HG03378 (cell line): ENCODE measurements at regions not wholly inside any gene's neighbourhood (a gene's known extent, or its start where the extent isn't known, plus 50 kb on each side); places are given as distances from the start of the nearest gene placed in this dataset.

Source experiments
- ATAC-seq: cut with Tn5 transposase; IDR thresholded peaks from one replicate; pipeline ENCODE4 v1.9.1; 2021; ENCODE audit warnings: mild to moderate bottlenecking, moderate library complexity; ENCODE audit not compliant: unreplicated experiment

DNA sequence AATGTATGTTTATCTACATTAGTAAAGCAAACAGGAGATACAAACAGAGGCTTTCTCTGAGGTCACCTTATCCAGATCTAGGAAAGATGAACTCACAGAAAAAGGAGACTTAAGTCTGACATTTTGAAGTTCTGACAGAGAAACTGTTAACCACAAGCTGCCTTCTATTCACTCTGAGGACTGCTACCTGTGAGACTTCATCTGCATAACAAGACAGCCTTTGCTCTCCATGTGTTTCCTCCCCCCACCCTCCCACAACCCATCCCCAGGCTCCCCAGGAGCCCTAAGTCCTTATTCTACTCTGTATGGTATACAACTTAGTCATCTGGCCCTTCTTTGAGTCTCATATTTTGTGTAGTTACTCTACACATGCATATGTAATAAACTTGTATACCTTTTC is 699.0 kb downstream of the FGF9 start:
- no peak for ATAC-seq

DNA sequence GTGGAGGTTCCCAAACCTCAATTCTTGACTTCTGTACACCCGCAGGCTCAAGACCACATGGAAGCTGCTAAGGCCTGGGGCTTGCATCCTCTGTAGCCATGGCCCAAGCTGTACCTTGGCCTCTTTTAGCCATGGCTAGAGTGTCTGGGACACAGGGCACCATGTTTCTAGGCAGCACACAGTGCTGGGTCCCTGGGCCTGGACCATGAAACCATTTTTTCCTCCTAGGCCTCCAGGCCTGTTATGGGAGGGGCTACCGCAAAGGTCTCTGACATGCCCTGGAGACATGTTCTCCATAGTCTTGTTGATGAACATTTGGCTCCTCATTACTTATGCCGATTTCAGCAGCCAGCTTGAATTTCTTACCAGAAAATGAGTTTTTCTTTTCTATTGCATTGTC is 701.4 kb downstream of the FGF9 start:
- no peak for ATAC-seq

DNA sequence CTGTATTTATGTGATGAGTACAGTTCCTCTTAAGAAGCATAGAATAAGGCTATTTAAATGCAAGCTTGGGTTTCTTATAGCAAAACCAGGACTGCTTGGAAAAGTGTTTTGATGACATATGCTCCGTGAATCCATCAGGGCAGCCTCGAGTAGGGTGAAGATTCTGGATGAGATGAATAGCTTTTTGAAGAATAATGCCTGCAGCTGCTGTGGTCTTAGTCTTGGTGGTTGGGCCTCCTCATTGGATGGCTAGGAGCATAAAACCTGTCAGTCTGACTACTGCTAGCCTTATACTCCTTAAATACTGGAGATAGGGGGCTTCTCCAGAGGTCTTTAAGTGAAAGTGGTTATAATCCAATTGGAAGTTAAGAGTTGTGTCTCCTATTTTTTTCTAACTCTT is 704.3 kb downstream of the FGF9 start:
- no peak for ATAC-seq

DNA sequence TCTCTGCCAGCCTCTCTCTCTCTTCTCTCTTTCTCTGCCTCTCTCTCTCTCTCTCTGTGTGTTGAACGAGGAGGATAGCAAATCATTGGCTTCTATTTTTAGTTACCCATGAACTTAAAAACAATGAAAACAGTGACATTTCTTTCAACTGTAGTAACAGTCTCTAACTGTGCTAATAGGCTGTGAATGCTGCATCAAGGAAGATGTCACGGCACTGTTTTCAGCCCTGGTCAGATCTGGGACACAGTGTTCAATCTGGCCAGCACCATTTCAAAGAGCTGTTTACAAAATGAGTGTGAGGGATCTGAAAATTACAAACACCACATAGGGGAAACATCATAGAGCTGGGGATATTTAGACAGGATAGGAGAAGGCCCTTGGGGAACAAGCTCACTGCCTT is 717.0 kb downstream of the FGF9 start:
- no peak for ATAC-seq

DNA sequence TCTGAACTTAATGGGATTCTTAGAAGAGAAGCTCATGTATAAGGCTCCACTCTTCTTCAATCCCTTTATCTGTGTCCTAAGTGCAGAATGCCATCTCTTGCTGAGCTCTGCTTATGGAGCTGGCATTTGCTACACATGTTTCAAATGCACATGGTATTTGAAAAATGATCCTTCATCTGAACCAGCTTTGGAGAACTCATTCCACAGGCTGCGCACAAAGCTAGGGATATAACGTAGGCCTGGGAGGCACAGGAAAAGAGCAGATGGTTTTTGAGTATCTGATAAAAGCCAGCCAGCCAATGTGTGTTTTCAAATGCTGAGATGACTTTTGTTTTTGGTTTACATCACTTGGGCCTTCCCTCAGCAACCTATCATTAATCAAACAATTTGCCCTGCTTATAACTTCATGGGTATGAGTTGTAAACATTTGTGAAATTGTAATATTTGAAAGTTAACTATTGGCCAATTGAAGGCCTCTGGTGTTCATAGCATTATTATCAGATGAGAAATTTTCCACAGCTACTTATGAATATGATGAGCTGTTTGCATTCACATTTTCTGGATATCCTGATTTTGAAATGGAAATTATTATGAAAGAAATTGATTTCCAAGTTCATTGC is 729.0 kb downstream of the FGF9 start:
- ATAC-seq = no peak

DNA sequence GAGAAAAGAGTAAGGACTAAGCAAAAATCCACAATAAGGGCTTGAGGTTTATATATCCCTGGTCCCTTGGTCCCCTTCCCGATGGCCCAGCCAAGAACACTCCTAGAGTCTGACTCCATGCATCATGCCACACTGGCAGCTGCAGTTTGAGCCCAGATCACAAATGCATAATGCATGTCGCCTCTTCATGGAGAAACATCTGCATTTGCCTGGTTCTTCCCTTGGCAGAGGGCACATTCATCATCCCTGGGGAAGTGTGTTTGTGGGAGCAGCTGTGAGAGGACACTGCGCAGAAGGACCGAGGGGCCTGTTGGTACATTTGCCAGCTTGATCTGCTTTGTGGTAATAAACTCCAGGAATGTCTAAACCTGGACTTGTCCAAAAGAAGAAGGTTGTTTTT is 731.8 kb downstream of the FGF9 start:
- ATAC-seq = no peak

DNA sequence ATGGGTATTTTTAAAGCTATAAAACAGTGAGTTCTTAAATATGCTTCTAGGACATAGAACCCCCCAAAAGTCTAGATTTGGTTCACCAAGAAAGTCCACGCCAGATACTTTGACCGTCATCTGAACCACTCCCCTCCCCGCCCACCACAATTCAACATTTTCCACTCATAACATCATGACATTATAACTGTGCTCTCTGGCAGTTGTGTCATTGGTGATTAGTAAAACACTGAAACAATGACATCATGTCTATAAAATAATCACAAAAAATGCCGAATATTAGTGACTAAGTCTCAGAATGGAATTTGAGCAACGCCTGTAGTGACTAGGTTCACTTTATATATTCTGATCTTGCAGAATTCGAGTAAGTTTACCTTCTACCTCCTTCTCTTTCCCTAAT is 732.3 kb downstream of the FGF9 start:
- ATAC-seq = no peak

DNA sequence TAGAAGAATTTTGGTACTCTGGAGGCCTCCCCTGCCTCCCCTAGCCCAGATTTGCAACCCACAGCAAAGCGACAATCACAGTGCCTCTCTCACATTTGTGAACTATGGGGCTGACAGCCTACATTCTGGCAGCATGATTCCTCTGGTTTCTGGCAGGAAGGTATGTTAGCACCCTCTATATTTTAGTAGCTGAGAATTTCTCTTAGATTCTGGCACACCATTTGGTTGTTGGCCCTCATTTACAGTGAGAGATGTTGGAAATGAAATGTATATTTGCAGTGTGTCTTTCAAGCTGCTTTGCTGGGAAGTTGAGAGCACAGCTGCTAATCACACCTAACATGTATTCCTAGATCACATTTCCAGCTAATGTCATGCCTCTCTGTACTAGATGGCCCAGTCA is 735.0 kb downstream of the FGF9 start:
- no peak for ATAC-seq

DNA sequence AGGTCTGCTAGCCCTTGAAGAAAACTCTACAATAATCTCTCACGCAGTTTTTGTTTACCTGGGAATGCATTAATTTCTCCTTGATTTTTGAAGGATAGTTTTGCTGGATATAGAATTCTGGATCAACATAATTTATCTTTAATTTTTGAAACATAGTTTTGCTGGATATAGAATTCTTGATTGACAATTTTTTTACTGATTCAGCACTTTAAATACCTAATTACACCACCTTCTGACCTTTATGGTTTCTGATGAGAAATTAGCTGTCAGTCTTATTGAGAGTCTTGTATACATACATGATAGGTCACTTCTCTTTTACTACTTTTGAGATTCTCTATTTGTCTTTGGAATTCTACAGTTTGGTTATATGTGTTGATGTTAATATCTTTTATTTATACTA is 741.6 kb downstream of the FGF9 start:
- no peak for ATAC-seq

DNA sequence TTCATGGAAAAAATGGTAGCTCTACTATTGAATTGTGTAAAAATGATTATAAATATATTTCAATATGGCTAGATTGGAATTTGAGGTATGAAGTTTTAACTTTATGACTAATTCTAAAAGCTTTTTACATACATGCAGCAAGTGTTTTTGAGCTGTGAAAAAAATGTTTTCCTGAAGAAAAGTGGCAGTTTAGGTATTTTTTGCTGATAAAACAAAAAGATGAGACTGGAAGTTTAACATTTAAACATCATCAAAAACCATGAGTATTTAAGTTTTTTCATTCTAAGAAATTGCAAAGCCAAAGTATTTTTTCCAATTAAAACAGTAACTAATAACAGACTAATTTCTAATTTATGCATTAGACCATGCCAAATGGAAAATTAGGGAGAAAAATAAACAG is 751.1 kb downstream of the FGF9 start:
- no peak for ATAC-seq

DNA sequence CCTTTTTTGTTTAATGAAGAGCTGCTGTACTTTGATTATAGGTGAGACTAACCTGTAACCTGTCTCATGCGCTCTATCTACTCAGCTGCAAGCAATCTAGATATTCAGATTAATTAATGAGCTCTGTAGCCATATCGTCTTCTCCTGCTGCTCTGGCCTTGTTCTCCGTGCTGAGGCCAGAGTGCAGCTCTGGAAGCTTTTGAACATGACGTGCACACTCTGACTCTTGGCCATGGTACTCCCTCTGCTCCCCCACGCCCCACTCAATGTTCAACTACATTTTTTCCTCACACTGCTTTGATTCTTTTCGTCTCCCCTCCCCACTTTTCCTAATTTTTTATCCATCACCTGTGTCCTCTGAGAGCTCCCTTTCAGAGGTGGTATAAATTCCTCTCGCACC is 751.8 kb downstream of the FGF9 start:
- no peak for ATAC-seq

DNA sequence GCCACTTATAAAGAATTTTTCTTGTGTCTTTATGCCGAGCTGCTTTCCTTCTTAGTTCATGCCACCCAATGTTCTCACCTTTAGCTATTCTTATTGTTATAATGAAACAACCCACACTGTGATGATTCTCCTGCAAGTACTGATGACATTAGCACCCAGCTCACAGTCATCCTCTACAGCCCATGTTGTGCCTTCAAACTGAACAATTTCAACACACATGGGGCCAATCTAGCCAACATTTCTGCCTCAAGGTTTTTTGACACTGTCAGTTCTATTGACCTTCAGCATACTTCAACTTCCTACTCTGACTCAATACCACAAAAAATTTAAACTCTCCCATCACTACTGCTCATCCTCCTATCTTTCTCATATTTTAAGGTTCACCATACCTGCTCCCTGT is 752.4 kb downstream of the FGF9 start:
- ATAC-seq = no peak

DNA sequence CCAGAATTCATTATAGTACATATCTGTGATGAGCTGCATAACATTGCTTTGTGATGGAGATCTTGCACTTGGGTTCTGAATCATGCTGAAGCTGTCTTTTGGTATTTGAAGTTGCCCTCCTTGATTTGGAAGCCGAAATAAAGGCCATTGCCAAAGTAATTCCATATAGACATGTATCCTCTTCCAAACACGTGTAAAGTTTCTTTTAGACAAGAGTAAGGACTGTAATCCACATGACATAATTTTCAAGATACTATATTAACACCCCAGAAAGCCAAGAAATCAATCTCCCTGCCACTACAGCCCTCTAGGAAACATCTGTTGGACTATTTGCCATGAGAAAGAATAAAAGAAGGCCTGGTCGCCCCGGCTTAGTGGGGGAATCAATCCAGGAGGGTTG is 754.2 kb downstream of the FGF9 start:
- no peak for ATAC-seq

DNA sequence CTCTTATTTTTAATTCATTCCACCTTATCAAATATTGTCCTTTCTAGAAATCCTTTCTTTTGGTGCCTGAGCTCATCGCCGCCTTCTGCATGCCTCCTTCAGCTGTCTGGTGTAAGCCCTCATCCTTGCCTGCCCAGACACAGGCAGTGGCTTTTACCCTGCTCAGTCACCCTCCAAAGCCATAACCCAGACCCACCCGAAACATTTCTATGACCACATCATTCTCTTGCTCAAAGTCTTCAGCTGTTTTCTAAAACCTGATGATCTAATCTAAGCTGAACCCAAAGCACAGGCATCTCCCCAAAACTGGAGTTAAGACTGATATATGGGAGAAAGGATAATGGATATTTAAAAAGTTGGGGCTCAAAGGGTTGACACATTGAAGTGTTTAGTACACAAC is 753.7 kb upstream of the SGCG start:
- no peak for ATAC-seq

DNA sequence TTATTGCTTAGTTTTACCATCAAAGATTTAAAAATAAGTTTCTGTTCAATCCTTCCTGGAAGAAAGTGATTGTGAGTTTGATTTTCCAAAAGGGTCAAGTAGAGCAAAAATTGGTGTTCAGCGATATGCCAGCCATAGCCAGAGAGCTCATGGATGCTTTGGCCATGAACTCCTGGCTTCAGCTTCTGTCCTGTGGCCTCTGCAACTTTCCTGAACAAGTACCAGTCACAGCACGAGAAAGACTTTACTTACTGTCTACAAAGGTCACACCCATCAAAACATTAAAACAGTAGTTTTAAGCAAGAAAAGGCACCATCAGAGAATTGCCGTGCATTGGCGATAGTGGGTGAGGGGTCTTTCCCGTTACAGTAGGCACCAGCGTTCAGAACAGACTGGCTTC is 753.0 kb upstream of the SGCG start:
- no peak for ATAC-seq

DNA sequence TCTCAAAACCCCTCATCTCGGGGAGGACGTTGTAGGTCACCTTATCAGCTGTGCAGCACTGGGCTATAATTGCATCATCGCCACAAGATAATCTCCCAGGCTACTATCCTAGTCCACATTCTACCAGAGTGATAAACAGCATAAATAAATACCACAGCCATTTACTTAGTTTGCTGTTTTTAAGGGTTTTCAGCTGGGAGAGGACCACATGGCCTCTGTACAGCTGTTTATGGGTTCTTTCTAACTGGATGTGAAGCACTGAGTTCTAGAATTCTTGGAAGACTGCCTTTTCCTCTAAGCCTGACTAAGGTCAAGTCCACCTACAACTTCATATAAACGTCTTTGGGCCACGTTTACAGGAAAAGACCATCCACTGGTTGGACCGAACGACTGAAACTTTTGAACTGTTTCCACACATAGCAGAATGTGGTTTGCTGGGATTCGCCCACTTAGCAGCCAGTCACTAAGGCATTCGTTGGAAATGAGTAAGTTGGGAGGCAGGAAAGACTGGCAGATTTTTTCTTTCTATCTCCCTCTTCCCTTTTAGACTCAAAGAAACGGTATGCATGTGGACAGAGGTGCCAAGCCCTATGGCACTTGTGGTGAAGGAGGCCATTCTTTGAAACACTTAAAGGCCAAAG is 752.5 kb upstream of the SGCG start:
- no peak for ATAC-seq

DNA sequence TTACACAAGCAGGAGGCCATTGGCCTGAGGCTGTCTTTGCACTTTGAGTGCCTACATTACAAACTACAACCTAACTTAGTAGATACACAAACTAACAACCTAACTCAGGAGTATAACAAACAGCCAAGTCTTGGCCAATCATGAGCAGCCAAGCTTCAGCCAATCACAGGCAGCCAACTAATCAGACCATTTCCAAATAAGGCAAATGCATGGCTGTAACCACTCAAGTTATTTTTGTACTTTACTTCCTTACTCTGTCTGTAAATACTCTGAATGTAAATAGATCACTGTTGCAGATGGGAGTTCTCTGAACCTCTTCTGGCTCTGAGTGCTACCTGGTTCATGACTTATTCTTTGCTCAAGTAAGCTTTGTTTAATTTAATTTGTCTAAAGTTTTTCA is 748.1 kb upstream of the SGCG start:
- no peak for ATAC-seq

DNA sequence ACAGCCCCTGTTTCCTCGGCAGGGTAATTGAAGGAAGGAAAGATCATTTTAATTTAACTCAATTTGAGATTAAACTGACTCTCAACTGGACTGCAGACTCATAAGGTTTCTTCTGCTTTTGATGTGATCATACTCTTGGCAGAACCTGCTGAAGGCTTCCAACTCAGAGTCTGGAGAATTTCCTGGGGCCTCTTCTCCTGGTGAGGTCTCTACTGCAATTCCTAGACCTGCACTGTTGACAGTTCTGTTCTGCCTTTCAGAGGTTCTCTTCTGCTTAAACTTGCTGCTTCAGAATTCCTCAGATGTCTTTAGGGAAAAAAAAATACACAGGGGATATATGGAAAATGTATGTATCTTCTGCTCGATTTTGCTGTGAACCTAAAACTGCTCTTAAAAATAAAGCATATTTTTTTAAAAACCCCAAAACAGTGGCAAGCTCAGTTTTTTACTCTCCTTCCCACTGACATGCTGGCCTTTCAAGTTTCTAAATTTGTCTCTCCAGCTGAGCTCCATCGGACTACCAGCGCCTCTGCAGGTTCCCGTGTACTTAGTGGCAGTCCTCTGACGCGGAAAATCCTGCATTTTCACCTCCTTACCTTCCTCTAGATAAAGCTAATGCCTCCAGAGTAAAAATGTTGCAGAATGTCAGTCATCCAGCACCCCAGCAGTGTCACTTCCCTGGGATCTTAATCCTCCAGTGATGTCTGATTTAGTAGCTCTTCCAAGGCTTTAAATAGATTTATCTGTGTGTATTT is 733.5 kb upstream of the SGCG start:
- ATAC-seq = no peak

DNA sequence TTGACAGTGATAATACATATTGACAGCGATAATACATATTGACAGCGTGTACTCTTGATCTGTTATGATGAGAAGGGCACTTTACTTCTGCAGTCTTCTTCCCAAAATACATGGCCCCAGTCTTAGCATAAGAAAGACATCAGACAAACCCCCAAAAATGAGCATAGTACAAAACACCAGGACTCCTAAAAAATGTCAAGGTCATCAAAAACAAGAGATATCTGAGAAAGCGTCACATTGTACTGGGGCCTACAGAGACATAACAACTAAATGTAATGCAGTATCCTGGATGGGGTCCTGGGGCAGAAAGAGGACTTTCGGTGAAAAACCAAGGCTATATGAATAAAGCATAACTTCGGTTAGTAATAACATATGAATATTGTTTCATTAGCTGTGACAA is 731.5 kb upstream of the SGCG start:
- no peak for ATAC-seq

DNA sequence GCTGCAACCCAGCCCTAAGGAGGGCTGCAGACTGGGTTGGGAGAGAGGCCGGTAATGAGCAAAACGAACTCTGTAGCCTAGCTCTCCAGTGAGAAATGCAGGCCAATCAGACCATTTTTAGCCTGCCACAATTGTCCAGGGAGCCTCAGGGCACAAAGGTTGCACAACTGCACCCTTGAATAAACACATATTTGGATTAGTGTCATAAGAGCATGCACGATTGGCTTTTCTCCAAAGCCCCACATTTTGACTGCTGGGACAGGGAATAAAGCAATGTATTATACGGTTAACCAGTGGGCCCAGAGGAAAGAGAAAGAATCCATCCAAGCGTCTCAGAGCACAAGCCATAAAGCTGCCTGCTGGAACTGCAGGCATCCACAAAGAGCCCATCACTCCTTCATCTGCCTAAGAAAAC is 729.4 kb upstream of the SGCG start:
- ATAC-seq = no peak

DNA sequence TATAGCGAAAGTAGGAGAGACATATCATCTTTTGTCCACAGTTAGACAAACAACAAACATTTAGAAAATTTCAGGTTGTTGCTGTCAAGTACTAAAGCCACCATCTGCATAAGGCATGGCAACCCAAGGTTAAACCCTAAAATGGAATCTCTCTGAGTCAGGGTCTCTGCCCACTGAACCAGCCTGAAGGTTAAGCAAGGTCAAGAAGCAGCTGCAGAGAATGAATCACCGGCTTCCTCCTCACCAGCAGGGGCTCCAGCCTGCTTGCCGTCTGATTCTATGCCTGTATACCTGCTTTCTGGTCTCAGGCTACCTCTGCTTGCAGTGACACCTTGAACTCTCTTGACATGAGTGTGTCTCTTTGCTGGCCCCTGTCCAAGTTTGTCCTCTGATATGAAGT is 726.2 kb upstream of the SGCG start:
- ATAC-seq = no peak

DNA sequence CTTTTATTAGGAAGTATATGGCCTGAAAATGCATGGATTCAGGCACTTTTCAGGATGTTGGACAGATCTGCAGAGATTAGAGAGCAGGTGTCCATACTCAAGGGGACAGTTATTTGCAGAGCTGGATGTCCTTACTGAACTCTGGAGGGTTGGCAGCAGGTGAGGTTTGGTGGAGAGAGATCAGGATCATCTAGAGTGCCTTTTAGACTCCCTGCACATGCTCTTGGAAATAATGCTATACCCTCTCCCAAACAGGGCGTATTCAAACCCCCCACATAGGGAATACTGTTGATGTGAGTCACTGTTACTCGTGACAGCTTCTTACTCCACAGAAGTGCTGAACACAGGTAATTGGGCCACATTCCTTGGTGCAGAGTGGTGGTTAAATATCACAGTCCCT is 725.7 kb upstream of the SGCG start:
- no peak for ATAC-seq
